HEK293 (cell line): ENCODE measurements at regions not wholly inside any gene's neighbourhood (a gene's known extent, or its start where the extent isn't known, plus 50 kb on each side); places are given as distances from the start of the nearest gene placed in this dataset.

ENCODE experiments used
- CTCF ChIA-PET: fragments of 350-600 bp; formaldehyde crosslinking; extraction: SDS; loops from one replicate; lab custom pipeline; 2021; ENCODE audit warnings: antibody characterized with exemption; lab: Yijun Ruan, JAX
- POLR2A ChIA-PET: fragments of 300-600 bp; formaldehyde crosslinking; extraction: SDS; loops from one replicate; lab custom pipeline; 2020; ENCODE audit warnings: antibody characterized with exemption, inconsistent platforms; lab: Yijun Ruan, JAX
- H3K27ac ChIP-seq: fragments of 200-500 bp; sonication (Bioruptor generic); 2 replicates; pipeline ENCODE4 v1.5.1; 2014; ENCODE audit warnings: low read depth, low read length, control low read depth, inconsistent platforms; ENCODE audit errors: extremely low read depth
- H3K36me3 ChIP-seq, 2 experiments: fragments of 200-500 bp in 1 of 2; sonication (Bioruptor generic) in 1 of 2; 1 replicate in 1 of 2; 2 replicates in 1 of 2; pipeline ENCODE4 v1.5.1; 2014 to 2017; ENCODE audit warnings: inconsistent platforms in 2 of 2, low read length in 2 of 2; ENCODE audit not compliant: control insufficient read depth in 2 of 2, insufficient read depth in 1 of 2
- H3K4me1 ChIP-seq: fragments of 200-500 bp; sonication (Bioruptor generic); 2 replicates; pipeline ENCODE4 v1.5.1; 2014; ENCODE audit warnings: mild to moderate bottlenecking, low read length, inconsistent platforms; ENCODE audit not compliant: control insufficient read depth, insufficient read depth
- H3K4me3 ChIP-seq: 2 replicates; pipeline ENCODE4 v1.5.1; 2011; ENCODE audit warnings: low read depth, mild to moderate bottlenecking, control low read depth, low read length, moderate library complexity
- H3K9me3 ChIP-seq: fragments of 200-500 bp; sonication (Bioruptor generic); 2 replicates; pipeline ENCODE4 v1.5.1; 2014; ENCODE audit warnings: low read depth, low read length, inconsistent platforms; ENCODE audit not compliant: control insufficient read depth, insufficient read depth
- EGR2 ChIP-seq: fragments of 450-650 bp; formaldehyde crosslinking; IDR thresholded peaks from 2 replicates; pipeline ENCODE4 v1.5.1; 2016; ENCODE audit warnings: low read depth, missing biosample characterization, missing genetic modification characterization
- GLI4 ChIP-seq: fragments of 450-650 bp; formaldehyde crosslinking; IDR thresholded peaks from 2 replicates; pipeline ENCODE4 v1.5.1; 2016; ENCODE audit warnings: missing biosample characterization, missing genetic modification characterization
- MYNN ChIP-seq: fragments of 450-650 bp; formaldehyde crosslinking; IDR thresholded peaks from 2 replicates; pipeline ENCODE4 v1.5.1; 2016; ENCODE audit warnings: missing biosample characterization, missing genetic modification characterization, borderline replicate concordance
- OVOL3 ChIP-seq: fragments of 450-650 bp; formaldehyde crosslinking; IDR thresholded peaks from 2 replicates; pipeline ENCODE4 v1.5.1; 2016; ENCODE audit warnings: missing biosample characterization, missing genetic modification characterization
- RBAK ChIP-seq: fragments of 450-650 bp; formaldehyde crosslinking; IDR thresholded peaks from 2 replicates; pipeline ENCODE4 v1.5.1; 2016; ENCODE audit warnings: missing biosample characterization, missing genetic modification characterization
- SP2 ChIP-seq: fragments of 450-650 bp; formaldehyde crosslinking; IDR thresholded peaks from 2 replicates; pipeline ENCODE4 v1.5.1; 2016; ENCODE audit warnings: missing biosample characterization, missing genetic modification characterization
- YY1 ChIP-seq: fragments of 450-650 bp; formaldehyde crosslinking; IDR thresholded peaks from 2 replicates; pipeline ENCODE4 v1.5.1; 2018; ENCODE audit warnings: missing biosample characterization, missing genetic modification characterization
- ZBTB1 ChIP-seq: fragments of 450-650 bp; formaldehyde crosslinking; IDR thresholded peaks from 2 replicates; pipeline ENCODE4 v1.5.1; 2016; ENCODE audit warnings: missing biosample characterization, missing genetic modification characterization
- ZBTB11 ChIP-seq: fragments of 450-650 bp; formaldehyde crosslinking; conservative IDR thresholded peaks from 2 replicates; pipeline ENCODE4 v1.5.1; 2016; ENCODE audit warnings: low read depth, missing biosample characterization, missing genetic modification characterization
- ZBTB7A ChIP-seq: fragments of 450-650 bp; formaldehyde crosslinking; IDR thresholded peaks from 2 replicates; pipeline ENCODE4 v1.5.1; 2016; ENCODE audit warnings: low read depth, missing biosample characterization, missing genetic modification characterization
- ZFP69B ChIP-seq: fragments of 450-650 bp; formaldehyde crosslinking; IDR thresholded peaks from 2 replicates; pipeline ENCODE4 v1.5.1; 2016; ENCODE audit warnings: missing biosample characterization, missing genetic modification characterization
- ZNF138 ChIP-seq: fragments of 450-650 bp; formaldehyde crosslinking; IDR thresholded peaks from 2 replicates; pipeline ENCODE4 v1.5.1; 2016; ENCODE audit warnings: missing biosample characterization, missing genetic modification characterization, borderline replicate concordance
- ZNF202 ChIP-seq: fragments of 450-650 bp; formaldehyde crosslinking; IDR thresholded peaks from 2 replicates; pipeline ENCODE4 v1.5.1; 2016; ENCODE audit warnings: missing biosample characterization, missing genetic modification characterization, borderline replicate concordance
- ZNF473 ChIP-seq: fragments of 450-650 bp; formaldehyde crosslinking; IDR thresholded peaks from 2 replicates; pipeline ENCODE4 v1.5.1; 2017; ENCODE audit warnings: missing biosample characterization, missing genetic modification characterization
- ZNF548 ChIP-seq: fragments of 450-650 bp; formaldehyde crosslinking; IDR thresholded peaks from 2 replicates; pipeline ENCODE4 v1.5.1; 2016; ENCODE audit warnings: missing biosample characterization, missing genetic modification characterization
- ZNF596 ChIP-seq: fragments of 450-650 bp; IDR thresholded peaks from 2 replicates; pipeline ENCODE4 v1.5.0; 2018; ENCODE audit warnings: missing biosample characterization, mild to moderate bottlenecking, missing genetic modification characterization, moderate library complexity
- ZNF664 ChIP-seq: fragments of 450-650 bp; formaldehyde crosslinking; IDR thresholded peaks from 2 replicates; pipeline ENCODE4 v1.5.1; 2016; ENCODE audit warnings: missing biosample characterization, missing genetic modification characterization
- ZNF701 ChIP-seq: fragments of 450-650 bp; formaldehyde crosslinking; IDR thresholded peaks from 2 replicates; pipeline ENCODE4 v1.5.1; 2016; ENCODE audit warnings: missing biosample characterization, missing genetic modification characterization
- TF ChIP-seq, protein P1 (sequence below): fragments of 450-650 bp; formaldehyde crosslinking; IDR thresholded peaks from 2 replicates; pipeline ENCODE4 v1.5.1; 2017; ENCODE audit warnings: missing biosample characterization, missing genetic modification characterization
- TF ChIP-seq, protein P2 (sequence below): fragments of 450-650 bp; formaldehyde crosslinking; IDR thresholded peaks from 2 replicates; pipeline ENCODE4 v1.5.0; 2017; ENCODE audit warnings: missing biosample characterization, missing genetic modification characterization, borderline replicate concordance

GRCh38 chr18:6624271-6624660 lies 105.2 kb upstream of the ARHGAP28 start:
- TF ChIP-seq ZBTB11 (tag by site-specific recombination) (no peak), RBAK (tag by site-specific recombination) (no peak), ZBTB7A (no peak), SP2 (tag by site-specific recombination) (no peak), MYNN (tag by site-specific recombination) (no peak), ZNF701 (tag by site-specific recombination) (no peak), ZNF202 (tag by site-specific recombination) (no peak), ZNF664 (no peak), ZNF596 (no peak), ZBTB1 (tag by site-specific recombination) (no peak), OVOL3 (tag by site-specific recombination) (no peak), ZFP69B (tag by site-specific recombination) (no peak), GLI4 (no peak), EGR2 (tag by site-specific recombination) (no peak), ZNF473 (tag by site-specific recombination) (no peak), YY1 (tag by site-specific recombination) (no peak), ZNF548 (tag by site-specific recombination) (no peak), ZNF138 (tag by site-specific recombination) (no peak)
- TF ChIP-seq, protein P1, sequence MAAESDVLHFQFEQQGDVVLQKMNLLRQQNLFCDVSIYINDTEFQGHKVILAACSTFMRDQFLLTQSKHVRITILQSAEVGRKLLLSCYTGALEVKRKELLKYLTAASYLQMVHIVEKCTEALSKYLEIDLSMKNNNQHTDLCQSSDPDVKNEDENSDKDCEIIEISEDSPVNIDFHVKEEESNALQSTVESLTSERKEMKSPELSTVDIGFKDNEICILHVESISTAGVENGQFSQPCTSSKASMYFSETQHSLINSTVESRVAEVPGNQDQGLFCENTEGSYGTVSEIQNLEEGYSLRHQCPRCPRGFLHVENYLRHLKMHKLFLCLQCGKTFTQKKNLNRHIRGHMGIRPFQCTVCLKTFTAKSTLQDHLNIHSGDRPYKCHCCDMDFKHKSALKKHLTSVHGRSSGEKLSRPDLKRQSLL = no peak
- TF ChIP-seq, protein P2, sequence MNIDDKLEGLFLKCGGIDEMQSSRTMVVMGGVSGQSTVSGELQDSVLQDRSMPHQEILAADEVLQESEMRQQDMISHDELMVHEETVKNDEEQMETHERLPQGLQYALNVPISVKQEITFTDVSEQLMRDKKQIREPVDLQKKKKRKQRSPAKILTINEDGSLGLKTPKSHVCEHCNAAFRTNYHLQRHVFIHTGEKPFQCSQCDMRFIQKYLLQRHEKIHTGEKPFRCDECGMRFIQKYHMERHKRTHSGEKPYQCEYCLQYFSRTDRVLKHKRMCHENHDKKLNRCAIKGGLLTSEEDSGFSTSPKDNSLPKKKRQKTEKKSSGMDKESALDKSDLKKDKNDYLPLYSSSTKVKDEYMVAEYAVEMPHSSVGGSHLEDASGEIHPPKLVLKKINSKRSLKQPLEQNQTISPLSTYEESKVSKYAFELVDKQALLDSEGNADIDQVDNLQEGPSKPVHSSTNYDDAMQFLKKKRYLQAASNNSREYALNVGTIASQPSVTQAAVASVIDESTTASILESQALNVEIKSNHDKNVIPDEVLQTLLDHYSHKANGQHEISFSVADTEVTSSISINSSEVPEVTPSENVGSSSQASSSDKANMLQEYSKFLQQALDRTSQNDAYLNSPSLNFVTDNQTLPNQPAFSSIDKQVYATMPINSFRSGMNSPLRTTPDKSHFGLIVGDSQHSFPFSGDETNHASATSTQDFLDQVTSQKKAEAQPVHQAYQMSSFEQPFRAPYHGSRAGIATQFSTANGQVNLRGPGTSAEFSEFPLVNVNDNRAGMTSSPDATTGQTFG = no peak
- ChIA-PET POLR2A (interaction anchor here (0.6 kb wide), 1 partner anchor 338 kb away, joined by 6 read pairs; no protein-coding TSS in a partner anchor), CTCF (interaction anchor here (1.0 kb wide), 1 partner anchor 14 kb away, joined by 4 read pairs; no protein-coding TSS in a partner anchor)
- H3K9me3 ChIP-seq = no peaks in the 10 kb centered on the region
- H3K4me3 ChIP-seq = no peak overlapping the region
- H3K27ac ChIP-seq = no peak overlapping the region
- H3K4me1 ChIP-seq = 0 out of 2 replicates have a peak, but pooled peaks cover 6% of the 10 kb centered on the region
- no peaks in the 10 kb centered on the region for H3K36me3 ChIP-seq
